Amniotic epithelial cell (primary cell): ENCODE measurements at regions not wholly inside any gene's neighbourhood (a gene's known extent, or its start where the extent isn't known, plus 50 kb on each side); places are given as distances from the start of the nearest gene placed in this dataset.

Source experiments
- DNase-seq: peaks from one replicate; pipeline ENCODE4 v3.0.0-alpha.2; 2010; ENCODE audit warnings: low read depth

DNA sequence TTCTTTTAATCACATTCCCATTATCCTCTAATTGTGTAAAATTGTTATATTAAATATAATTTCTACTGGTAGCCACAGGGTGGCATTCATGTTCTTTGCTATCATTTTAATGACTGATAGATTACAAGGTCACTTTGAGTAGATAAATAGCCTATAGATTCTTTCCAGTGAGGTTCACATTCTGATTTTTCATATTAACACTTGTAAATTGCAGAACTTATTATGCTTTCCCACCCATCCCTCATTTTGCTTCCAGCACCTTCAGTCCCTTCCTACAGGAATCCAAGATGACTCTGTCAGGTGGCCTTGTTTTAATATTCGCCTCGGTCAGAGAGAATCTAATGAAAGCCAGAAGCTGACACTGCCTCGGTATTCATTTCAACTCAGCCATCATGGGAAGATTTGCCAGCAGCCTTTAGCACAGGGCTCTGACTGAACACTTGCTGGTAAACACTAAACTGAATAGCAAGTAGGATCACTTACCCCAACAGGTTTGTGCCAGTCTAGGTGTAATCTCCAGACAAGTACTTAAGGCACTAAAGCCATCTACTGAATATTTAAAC is 101.2 kb upstream of the FSHR start:
- DNase-seq: peak; percentile 35

DNA sequence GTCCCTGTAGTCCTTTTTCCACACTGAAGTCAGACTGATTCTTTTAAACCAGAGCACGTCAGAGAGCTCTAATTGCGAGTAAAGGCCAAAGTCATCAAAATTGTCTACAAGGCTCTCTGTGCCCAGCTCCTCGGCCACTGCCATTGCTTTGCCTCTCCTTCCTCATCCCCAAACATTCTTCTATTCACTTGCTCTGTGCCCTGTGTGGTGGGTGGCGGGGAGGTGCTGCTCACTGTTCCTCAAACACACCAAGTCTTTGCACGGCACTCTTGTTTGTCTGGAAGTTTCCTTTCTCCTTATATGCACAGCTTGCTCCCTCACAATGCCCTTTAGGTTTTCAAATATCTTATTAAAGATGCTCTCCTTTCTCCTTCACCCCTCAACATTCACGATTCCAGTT is 100.1 kb upstream of the FSHR start:
- DNase-seq: no peak

DNA sequence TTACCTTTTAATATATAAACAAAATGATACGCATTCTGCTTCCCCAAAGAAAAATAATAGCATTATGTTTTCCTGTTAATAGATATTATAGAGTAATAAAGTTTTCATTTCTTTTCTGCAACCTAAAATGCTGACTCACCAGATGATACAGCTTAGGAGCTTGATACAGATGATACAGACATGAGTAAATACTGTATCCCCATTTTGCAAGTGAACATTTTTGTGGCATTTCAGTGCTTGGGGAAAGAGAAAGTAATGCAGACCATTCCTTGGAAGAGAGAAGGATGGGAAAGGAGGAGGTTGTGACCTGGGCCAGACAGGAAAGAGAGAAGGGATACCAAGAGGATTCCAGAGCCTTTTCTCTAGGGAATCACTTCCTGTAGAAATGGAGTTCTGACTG is 97.5 kb upstream of the FSHR start:
- DNase-seq: peak; percentile 96

DNA sequence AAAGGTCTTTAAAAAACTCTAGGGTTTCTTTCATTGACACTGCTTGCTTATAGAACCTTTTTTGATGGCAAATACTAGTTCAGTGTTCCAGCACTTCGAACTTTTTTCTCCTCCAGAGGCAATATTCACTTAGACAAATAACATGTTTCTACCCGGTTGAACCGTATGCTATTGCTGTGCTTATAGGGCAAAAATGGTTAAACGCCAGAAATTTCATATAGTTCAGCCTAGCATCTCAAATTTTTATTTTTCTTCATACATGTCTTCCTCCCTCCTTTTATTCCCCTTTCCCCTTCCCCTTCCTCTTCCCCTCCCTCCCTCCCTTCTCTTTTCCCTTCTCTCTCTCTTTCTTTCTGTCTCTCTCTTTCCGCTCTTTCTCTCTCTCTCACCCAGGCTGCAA is 96.9 kb upstream of the FSHR start:
- no peak for DNase-seq

DNA sequence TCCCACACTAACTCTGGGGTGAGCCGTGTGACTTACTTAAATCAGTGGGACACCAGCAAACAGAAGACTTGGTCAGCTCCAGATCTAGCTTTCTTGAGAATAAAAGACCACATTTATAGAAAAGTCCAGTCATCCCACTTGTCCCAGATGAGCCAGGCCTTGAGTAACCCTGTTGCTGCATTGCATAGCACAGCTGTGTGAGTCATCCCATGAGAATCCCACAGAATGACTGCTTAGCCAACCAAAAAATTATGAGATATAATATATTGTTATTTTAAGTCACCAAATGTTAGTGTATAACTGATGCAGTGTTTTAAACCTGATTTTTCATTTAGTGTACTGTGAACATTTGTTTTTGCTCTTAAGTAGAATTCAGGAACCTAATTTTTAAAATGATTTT is 94.2 kb upstream of the FSHR start:
- DNase-seq: peak; percentile 97

DNA sequence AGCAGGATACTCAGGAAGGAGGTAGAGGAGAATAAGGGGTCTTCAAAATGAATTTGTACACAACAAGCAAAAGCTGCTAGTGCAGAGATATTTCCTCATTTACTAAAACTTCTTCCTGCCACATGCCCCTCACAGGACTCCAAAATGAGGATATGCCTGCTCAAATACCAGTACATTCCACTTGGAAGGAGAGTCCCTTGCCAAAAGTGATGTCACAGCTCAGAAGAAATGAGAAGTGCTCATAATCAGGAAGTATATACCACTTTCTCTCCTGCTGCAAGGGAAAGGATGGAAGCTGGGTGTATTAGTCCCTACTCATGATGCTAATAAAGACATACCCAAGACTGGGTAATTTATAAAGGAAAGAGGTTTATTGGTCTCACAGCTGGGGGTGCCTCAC is 87.7 kb upstream of the FSHR start:
- DNase-seq: no peak

DNA sequence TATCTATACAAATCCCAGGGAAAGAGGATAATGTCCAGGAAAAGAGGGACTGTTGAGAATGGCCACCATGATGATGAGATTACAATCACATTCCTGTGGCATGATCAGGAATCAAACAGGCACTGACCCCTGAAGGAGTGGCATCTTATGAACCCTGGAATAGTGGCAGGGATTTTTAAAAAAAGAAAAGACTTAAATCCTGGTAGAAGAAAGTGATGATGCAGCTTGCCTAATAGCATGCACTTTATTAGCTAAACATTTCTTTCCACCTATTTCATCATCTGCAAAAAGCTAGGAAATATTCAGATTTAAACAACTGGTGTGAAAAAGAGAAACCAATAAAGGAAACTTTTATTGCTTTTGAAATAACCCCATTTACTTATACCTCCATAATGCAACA is 87.2 kb upstream of the FSHR start:
- DNase-seq: no peak

DNA sequence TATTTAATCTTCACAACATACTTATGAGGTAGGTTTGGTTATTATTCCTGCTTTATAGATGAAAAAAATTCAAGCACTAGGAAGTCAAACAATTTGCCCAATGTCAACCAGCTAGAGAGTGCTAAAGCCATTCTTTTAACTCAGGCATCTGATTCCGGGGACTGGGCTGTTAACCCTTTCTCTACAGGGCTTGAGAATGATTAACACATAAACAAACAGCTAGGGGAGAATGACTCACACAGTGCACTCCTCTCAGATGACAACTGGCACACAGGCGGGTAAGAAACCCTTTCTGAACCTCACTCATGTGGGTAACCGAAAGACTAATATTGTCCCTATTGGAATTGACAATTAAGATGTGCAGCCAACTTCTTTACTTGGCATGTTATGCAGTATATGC is 86.3 kb upstream of the FSHR start:
- DNase-seq: no peak

DNA sequence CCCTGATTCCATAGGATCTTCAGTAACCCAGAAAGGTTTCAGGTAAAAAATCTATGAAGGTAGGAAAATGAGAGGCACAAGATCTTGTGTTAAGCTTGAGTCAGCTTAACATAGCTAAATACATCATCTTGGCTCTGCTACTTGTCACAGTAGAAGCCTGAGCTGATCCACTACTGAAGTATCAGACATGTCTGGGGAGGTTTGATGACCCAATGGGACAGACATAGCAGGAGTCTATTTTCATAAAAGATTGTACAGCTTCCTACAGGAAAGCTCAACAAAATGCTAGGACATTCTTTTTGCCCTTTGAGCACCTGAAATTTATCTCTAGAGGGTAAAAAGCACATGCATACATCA is 84.3 kb upstream of the FSHR start:
- no peak for DNase-seq

DNA sequence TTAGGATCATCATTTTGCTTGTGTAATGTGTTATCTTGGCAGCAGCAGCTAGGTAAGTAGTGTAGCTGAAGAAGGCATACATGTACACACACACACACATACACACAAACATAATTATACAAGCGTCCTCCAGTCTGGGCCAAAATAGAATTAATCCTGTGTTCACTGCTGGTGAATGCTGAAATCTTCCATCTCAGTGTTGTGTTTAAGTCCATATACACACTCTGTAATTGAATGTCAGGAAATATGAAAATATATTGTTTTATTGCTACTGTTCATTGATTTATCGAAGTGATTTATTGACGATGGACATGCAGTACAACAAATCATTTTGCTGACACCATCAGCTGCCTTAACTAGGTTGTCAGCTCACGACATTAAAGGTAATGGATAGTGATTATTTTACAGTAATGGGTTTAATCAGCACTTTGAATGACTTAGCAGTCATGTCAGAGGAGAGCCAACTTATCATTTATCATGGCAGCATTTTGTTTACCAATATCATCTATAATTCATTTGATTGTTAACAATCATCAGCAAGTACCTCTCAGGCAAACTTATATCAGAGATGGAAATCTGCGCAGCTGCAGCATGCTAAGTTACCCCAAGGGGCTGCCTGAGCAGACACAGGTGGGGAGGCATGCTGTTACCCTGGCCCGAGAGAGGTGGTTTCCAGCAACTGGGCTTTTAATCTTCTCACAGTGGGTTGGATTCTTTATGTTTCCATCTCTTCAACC is 83.7 kb upstream of the FSHR start:
- DNase-seq: no peak

DNA sequence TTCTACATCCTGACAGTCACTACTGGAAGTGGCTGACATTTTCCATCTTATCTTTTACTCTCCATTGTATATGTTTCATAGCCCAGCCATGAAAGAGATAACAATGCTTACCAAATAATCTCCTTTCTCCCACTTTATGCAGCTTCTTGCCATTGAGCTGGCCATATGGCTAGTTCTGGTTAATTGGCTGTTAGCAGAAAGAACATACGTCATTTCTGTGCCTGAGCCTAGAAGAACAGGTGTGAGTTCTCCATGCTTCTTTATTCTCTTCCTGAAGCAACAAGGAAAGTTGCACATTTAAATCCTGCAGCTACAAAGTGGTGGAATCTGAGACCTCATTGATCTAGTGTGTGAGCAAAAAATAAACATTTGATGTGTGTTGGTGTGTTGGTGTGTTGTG is 82.0 kb upstream of the FSHR start:
- no peak for DNase-seq

DNA sequence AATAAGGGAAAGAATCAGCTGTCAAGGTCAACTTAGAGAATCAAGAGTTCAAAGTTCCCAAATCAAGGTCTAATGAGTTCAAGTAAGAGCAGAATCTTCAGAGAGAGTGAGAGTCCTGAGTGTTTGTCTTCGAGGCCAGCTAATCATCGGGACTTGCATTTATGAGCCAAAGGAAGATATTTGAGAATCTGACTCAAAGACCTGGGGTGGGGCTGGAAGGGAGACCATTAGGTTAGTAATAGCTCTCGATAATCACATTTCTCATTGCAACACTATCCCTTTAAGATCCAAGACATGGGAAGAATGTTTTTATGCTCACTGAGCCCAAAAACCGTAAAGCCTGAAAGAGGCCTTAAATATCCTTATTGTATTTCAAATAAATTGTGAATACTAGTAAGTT is 72.0 kb upstream of the FSHR start:
- peak; percentile 12 for DNase-seq

DNA sequence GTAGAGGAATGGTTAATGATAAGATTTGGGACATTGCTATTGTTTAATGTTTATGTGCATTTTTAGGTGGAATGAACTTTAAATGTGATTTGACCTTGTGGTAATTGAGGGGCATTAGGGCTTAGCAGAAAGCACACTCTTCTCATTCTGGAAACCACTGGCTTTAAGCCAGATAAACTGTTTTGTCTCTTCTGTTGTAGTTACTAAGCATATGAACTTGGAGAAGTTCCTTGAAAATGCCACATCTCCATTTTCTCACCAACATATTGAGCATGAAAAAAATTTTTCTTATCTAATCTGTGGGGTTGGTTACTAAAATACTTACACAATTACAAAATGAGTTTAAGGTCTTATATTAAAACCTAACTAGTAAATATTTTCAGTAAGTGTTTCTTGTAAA is 70.8 kb upstream of the FSHR start:
- DNase-seq: peak; percentile 78

DNA sequence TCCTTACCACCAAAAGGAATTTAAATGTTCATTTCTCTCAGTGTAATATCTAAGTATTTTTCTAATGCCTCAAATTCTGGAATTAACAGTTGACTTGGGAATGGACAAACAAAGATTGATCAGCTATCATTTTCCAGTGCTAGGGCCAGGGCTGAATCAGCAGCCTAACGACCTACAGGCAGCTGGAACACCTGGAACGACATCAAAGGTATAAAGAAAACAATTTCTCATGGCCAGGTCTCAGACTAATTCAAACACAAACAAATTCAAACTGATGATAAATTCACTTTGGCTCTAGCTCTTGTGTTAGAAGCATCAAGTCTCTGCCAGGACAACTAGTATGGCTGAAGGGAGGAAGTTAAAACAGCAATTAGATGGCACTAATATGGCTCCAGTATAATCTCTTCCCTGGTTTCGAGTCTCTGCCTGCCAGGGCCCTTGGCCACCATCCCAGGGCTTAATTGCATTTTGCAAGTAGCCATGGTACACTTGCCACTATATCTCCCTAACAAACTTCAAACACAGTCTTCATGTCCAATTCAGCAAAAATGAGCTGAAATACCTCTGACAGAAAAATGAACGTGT is 70.2 kb upstream of the FSHR start:
- DNase-seq: no peak

DNA sequence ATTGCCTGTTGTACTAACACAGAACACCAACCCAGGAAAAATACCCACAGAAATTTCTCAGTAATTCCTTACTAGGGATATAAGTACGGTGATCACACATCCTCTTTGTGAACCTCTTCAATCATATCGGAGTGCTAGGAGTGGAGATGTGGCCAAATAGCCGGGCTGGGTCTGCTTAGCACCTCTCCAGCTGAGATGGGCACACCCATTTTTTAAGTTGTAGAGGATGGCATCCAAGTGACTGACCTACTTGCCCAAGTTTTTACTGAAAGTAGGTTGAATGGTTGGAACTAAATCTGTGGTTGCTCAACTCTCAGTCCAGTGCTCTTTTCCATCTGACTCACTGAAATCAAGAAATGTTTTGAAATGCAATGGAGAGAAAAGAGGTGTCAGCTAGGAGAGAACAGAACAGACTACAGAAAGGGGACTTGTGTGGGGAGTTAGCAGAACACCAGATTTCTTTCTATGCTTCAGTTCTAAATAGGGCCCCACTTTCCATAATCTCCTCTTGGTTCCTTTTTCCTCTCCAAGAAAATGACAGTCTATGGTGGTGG is 68.7 kb upstream of the FSHR start:
- peak; percentile 35 for DNase-seq

DNA sequence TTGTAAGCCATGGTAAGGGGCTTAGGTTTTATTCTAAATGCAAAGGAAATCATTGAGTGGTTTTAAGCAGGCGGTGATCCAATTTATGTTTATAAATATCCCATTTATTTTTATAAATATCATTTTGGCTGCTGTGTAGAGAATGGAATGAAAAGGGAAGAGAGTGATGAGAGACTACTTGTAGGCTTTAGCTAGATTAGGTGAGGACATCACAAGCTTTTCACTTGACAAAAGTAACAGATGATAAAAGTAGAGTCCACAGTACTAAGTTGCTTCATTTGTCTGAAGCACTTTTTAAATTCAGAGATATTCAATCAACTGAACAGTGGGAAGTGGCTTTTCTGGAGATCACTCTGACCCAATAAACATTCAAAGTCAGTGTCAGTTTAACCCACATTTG is 65.4 kb upstream of the FSHR start:
- no peak for DNase-seq

DNA sequence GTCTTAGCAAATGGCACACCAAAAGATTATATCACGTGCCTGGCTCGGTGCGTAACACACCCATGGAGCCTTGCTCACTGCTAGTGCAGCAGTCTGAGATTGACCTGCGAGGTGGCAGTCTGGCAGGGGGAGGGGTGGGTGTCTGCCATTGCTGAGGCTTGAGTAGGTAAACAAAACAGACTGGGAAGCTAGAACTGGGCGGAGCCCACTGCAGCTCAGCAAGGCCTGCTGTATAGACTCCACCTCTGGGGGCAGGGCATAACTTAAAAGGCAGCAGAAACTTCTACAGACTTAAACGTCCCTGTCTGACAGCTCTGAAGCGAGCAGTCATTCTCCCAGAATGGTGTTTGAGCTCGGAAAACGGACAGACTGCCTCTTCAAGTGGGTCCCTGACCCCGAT is 55.9 kb upstream of the FSHR start:
- no peak for DNase-seq

DNA sequence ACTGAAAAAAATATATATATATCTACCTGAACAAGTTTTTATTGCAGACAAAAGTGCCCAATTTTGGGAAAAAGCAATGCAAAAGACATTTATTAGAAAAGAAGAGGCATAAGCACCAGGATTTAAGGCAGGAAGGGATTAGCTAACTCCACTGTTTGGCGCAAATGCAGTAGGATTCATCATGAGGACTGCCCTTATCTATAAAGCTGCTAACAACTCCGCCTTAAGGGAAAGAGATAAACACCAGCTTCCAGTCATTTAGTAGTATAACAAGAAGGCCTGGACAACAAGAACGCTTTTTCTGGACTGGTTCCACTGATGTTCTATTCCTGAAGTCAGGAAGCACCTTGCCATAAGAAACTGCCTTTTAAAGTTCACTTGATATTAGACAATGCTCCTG is 52.9 kb upstream of the FSHR start:
- DNase-seq: peak; percentile 16
